Left ventricle myocardium superior (tissue), 1 donor: ENCODE measurements at regions not wholly inside any gene's neighbourhood (a gene's known extent, or its start where the extent isn't known, plus 50 kb on each side); places are given as distances from the start of the nearest gene placed in this dataset.

Experiments used
- ATAC-seq: fragments of 200-7000 bp; cut with Tn5 transposase; one replicate; pipeline ENCODE4 v1.9.1; 2020; ENCODE audit warnings: mild to moderate bottlenecking, moderate library complexity
- DNase-seq: peaks from one replicate; pipeline ENCODE4 v3.0.0-alpha.2; 2020
- intact Hi-C: fragments of 100-400 bp; cut with micrococcal nuclease; formaldehyde crosslinking; loops from one replicate; pipeline ENCODE4 v1.11.0; 2022
- donor health status: DM: no; HTN: yes; CAD: no; lungs with severe emphysema.

GRCh38 chr7:12161146-12161545 lies 49.9 kb upstream of the TMEM106B start:
- ATAC-seq = no peak
- DNase-seq = no peak
- intact Hi-C loops = no loop called here
